H9 (cell line): ENCODE measurements at regions not wholly inside any gene's neighbourhood (a gene's known extent, or its start where the extent isn't known, plus 50 kb on each side); places are given as distances from the start of the nearest gene placed in this dataset.

Experiments used
- DNase-seq: peaks from one replicate; pipeline ENCODE4 v3.0.0-alpha.2; 2017
- H2AFZ ChIP-seq: one replicate; pipeline ENCODE4 v1.6.1; 2013; ENCODE audit warnings: mild to moderate bottlenecking, low read length, control low read depth, moderate library complexity
- H2AK5ac ChIP-seq: 2 replicates; pipeline ENCODE4 v1.6.1; 2013; ENCODE audit warnings: low read length, control low read depth, mixed read lengths; ENCODE audit not compliant: insufficient read length
- H2BK120ac ChIP-seq: one replicate; pipeline ENCODE4 v1.6.1; 2013; ENCODE audit warnings: low read depth, mild to moderate bottlenecking, low read length, control low read depth, inconsistent platforms; ENCODE audit not compliant: poor library complexity, severe bottlenecking
- H2BK12ac ChIP-seq: 2 replicates; pipeline ENCODE4 v1.6.1; 2013; ENCODE audit warnings: low read length, control low read depth, mixed read lengths, low read depth; ENCODE audit not compliant: insufficient read length
- H2BK15ac ChIP-seq: 2 replicates; pipeline ENCODE4 v1.6.1; 2013; ENCODE audit warnings: low read depth, low read length, control low read depth
- H2BK20ac ChIP-seq: one replicate; pipeline ENCODE4 v1.6.1; 2013; ENCODE audit warnings: low read depth, mild to moderate bottlenecking, low read length, control low read depth, inconsistent platforms; ENCODE audit not compliant: poor library complexity, severe bottlenecking
- H2BK5ac ChIP-seq: 2 replicates; pipeline ENCODE4 v1.6.1; 2013; ENCODE audit warnings: low read length, control low read depth, mixed read lengths; ENCODE audit not compliant: insufficient read length
- H3K14ac ChIP-seq: 2 replicates; pipeline ENCODE4 v1.6.1; 2013; ENCODE audit warnings: low read length, control low read depth; ENCODE audit not compliant: insufficient read depth
- H3K18ac ChIP-seq: 2 replicates; pipeline ENCODE4 v1.6.1; 2013; ENCODE audit warnings: low read depth, mild to moderate bottlenecking, mixed read lengths, low read length, control low read depth; ENCODE audit not compliant: insufficient read length
- H3K23ac ChIP-seq: 2 replicates; pipeline ENCODE4 v1.6.1; 2013; ENCODE audit warnings: low read length, control low read depth, mixed read lengths, low read depth; ENCODE audit not compliant: insufficient read length
- H3K23me2 ChIP-seq: 2 replicates; pipeline ENCODE4 v1.6.1; 2013; ENCODE audit warnings: low read depth, mild to moderate bottlenecking, mixed read lengths, low read length, control low read depth; ENCODE audit not compliant: insufficient read length, poor library complexity, severe bottlenecking
- H3K27ac ChIP-seq: 2 replicates; pipeline ENCODE4 v1.5.1; 2013; ENCODE audit warnings: low read length, control low read depth, mixed read lengths, low read depth; ENCODE audit not compliant: insufficient read length
- H3K27me3 ChIP-seq: 2 replicates; pipeline ENCODE4 v1.6.1; 2013; ENCODE audit warnings: low read length, control low read depth, inconsistent platforms; ENCODE audit not compliant: insufficient read depth
- H3K4ac ChIP-seq: 2 replicates; pipeline ENCODE4 v1.6.1; 2013; ENCODE audit warnings: low read depth, mild to moderate bottlenecking, control low read depth, inconsistent platforms, low read length, moderate library complexity
- H3K4me1 ChIP-seq: 2 replicates; pipeline ENCODE4 v1.6.1; 2013; ENCODE audit warnings: low read length, control low read depth, inconsistent platforms; ENCODE audit not compliant: insufficient read depth
- H3K4me2 ChIP-seq: 2 replicates; pipeline ENCODE4 v1.6.1; 2013; ENCODE audit warnings: low read length, control low read depth, mixed read lengths; ENCODE audit not compliant: insufficient read length, insufficient read depth
- H3K56ac ChIP-seq: 2 replicates; pipeline ENCODE4 v1.6.1; 2013; ENCODE audit warnings: low read depth, mild to moderate bottlenecking, mixed read lengths, low read length, control low read depth; ENCODE audit not compliant: insufficient read length
- H3K79me1 ChIP-seq: 2 replicates; pipeline ENCODE4 v1.6.1; 2013; ENCODE audit warnings: low read depth, mild to moderate bottlenecking, moderate library complexity, low read length, control low read depth, inconsistent platforms; ENCODE audit not compliant: insufficient read depth, poor library complexity, severe bottlenecking
- H3K79me2 ChIP-seq: 2 replicates; pipeline ENCODE4 v1.6.1; 2013; ENCODE audit warnings: low read length, control low read depth, inconsistent platforms; ENCODE audit not compliant: insufficient read depth
- H3K9ac ChIP-seq: 2 replicates; pipeline ENCODE4 v1.6.1; 2013; ENCODE audit warnings: low read length, control low read depth, mixed read lengths; ENCODE audit not compliant: insufficient read length; ENCODE audit errors: extremely low read depth
- H3K9me3 ChIP-seq: one replicate; pipeline ENCODE4 v1.6.1; 2013; ENCODE audit warnings: low read depth, low read length, inconsistent platforms; ENCODE audit not compliant: control insufficient read depth
- H3T11ph ChIP-seq: one replicate; pipeline ENCODE4 v1.6.1; 2013; ENCODE audit warnings: mild to moderate bottlenecking, low read length, control low read depth, inconsistent platforms
- H4K20me1 ChIP-seq: one replicate; pipeline ENCODE4 v1.6.1; 2013; ENCODE audit not compliant: control insufficient read depth, insufficient read length, insufficient read depth
- H4K5ac ChIP-seq: 2 replicates; pipeline ENCODE4 v1.6.1; 2013; ENCODE audit warnings: low read depth, mild to moderate bottlenecking, mixed read lengths, low read length, control low read depth; ENCODE audit not compliant: insufficient read length
- H4K8ac ChIP-seq: replicated peaks from 2 replicates; pipeline ENCODE4 v1.6.1; 2013; ENCODE audit warnings: low read length, control low read depth, mixed read lengths, low read depth; ENCODE audit not compliant: insufficient read length
- H4K91ac ChIP-seq: 2 replicates; pipeline ENCODE4 v1.6.1; 2013; ENCODE audit warnings: low read depth, mild to moderate bottlenecking, moderate library complexity, mixed read lengths, low read length, control low read depth; ENCODE audit not compliant: insufficient read length
- H3K27ac Mint-ChIP-seq, 3 experiments: 2 replicates in 2 of 3; 3 replicates in 1 of 3; pipeline ENCODE4 v1.8.0; 2020 to 2021; ENCODE audit warnings: mixed read lengths in 3 of 3, mild to moderate bottlenecking in 1 of 3, moderate library complexity in 1 of 3
- H3K27me3 Mint-ChIP-seq: 2 replicates; pipeline ENCODE4 v1.8.0; 2021; ENCODE audit warnings: low read depth, mild to moderate bottlenecking, moderate library complexity, mixed read lengths
- H3K36me3 Mint-ChIP-seq, 3 experiments: 2 replicates in 2 of 3; 3 replicates in 1 of 3; pipeline ENCODE4 v1.8.0; 2020 to 2021; ENCODE audit warnings: low read depth in 3 of 3, mixed read lengths in 3 of 3; ENCODE audit not compliant: insufficient read depth in 1 of 3
- H3K4me1 Mint-ChIP-seq, 2 experiments: 2 replicates each; pipeline ENCODE4 v1.8.0; 2020; ENCODE audit warnings: mixed read lengths in 2 of 2
- H3K4me3 Mint-ChIP-seq, 2 experiments: 2 replicates in 1 of 2; 3 replicates in 1 of 2; pipeline ENCODE4 v1.8.0; 2020 to 2021; ENCODE audit warnings: mild to moderate bottlenecking in 2 of 2, mixed read lengths in 2 of 2, moderate library complexity in 1 of 2
- H3K9me3 Mint-ChIP-seq, 2 experiments: 2 replicates in 1 of 2; 3 replicates in 1 of 2; pipeline ENCODE4 v1.8.0; 2020; ENCODE audit warnings: mild to moderate bottlenecking in 2 of 2, mixed read lengths in 2 of 2, moderate library complexity in 1 of 2
- WGBS: extraction: QIAGEN DNeasy Blood & Tissue Kit; methylation state at CpG from one replicate; pipeline ENCODE4 v1.1.7; 2013; ENCODE audit warnings: missing lambda C conversion rate, low lambda C conversion rate, mixed read lengths; ENCODE audit not compliant: insufficient read length; ENCODE audit errors: extremely low coverage; 5-methylcytosine and 5-hydroxymethylcytosine counted together
- TF ChIP-seq, protein P1 (sequence below): fragments of 200-600 bp; sonication (generic); conservative IDR thresholded peaks from 3 replicates; pipeline ENCODE4 v1.8.0; 2021; ENCODE audit warnings: antibody characterized with exemption, mild to moderate bottlenecking

DNA sequence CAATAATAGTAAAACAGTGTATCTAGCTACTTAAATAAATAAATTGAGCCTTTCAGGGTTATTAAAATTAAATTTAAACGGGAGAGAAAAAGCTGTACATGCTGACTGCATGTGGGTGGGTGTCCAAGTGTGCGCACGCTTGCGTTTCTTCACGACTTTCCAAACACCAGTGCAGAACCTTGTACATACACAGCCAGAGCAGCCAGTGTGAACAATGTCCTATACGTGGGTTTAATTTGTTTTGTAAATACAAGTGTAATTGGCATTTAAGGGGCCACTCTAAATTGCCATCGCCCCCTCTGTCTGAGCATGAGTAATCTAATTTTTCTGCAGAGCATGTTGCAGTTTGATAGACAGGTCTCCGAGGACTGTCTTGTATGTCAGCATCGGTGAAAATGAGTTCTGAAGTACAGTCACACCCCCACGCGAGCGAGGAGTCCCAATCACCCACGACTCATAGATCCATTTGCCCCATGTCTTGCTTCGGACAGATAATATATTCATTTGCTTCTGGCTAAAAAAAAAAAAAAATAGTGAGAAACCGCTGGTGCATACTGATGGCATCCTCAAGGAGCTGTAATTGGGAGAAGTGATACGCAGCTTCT lies 121.8 kb upstream of the ARRDC4 start:
- no peak overlapping the region for H3K9ac ChIP-seq
- no peak overlapping the region for H3K4me2 ChIP-seq
- no peak overlapping the region for H4K8ac ChIP-seq
- no peak overlapping the region for H3K4ac ChIP-seq
- H3K23ac ChIP-seq: no peak overlapping the region
- Mint-ChIP-seq H3K27ac (no peak overlapping the region), H3K9me3 (no peaks in the 10 kb centered on the region), H3K27me3 (no peaks in the 10 kb centered on the region), H3K36me3 (no peaks in the 10 kb centered on the region), H3K4me1 (no peaks in the 10 kb centered on the region), H3K4me3 (no peak overlapping the region)
- no peaks in the 10 kb centered on the region for H3K23me2 ChIP-seq
- no peaks in the 10 kb centered on the region for H3K79me1 ChIP-seq
- H3K18ac ChIP-seq: no peak overlapping the region
- no peaks in the 10 kb centered on the region for H4K20me1 ChIP-seq
- no peaks in the 10 kb centered on the region for H3K9me3 ChIP-seq
- TF ChIP-seq, protein P1, sequence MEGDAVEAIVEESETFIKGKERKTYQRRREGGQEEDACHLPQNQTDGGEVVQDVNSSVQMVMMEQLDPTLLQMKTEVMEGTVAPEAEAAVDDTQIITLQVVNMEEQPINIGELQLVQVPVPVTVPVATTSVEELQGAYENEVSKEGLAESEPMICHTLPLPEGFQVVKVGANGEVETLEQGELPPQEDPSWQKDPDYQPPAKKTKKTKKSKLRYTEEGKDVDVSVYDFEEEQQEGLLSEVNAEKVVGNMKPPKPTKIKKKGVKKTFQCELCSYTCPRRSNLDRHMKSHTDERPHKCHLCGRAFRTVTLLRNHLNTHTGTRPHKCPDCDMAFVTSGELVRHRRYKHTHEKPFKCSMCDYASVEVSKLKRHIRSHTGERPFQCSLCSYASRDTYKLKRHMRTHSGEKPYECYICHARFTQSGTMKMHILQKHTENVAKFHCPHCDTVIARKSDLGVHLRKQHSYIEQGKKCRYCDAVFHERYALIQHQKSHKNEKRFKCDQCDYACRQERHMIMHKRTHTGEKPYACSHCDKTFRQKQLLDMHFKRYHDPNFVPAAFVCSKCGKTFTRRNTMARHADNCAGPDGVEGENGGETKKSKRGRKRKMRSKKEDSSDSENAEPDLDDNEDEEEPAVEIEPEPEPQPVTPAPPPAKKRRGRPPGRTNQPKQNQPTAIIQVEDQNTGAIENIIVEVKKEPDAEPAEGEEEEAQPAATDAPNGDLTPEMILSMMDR: no peak
- H3K4me1 ChIP-seq: no peaks in the 10 kb centered on the region
- H4K91ac ChIP-seq: no peak overlapping the region
- no peak overlapping the region for H3K14ac ChIP-seq
- H2BK20ac ChIP-seq: no peak overlapping the region
- H4K5ac ChIP-seq: no peak overlapping the region
- H3T11ph ChIP-seq: no peak overlapping the region
- H2BK120ac ChIP-seq: no peak overlapping the region
- no peak overlapping the region for H2BK12ac ChIP-seq
- no peaks in the 10 kb centered on the region for H3K79me2 ChIP-seq
- H2BK15ac ChIP-seq: no peak overlapping the region
- DNase-seq: no peak
- WGBS: no CpG with 5 or more reads among the region's 16 CpGs
- no peak overlapping the region for H2BK5ac ChIP-seq
- H2AFZ ChIP-seq: no peak overlapping the region
- no peaks in the 10 kb centered on the region for H3K27me3 ChIP-seq
- H2AK5ac ChIP-seq: no peak overlapping the region
- H3K27ac ChIP-seq: no peak overlapping the region
- H3K56ac ChIP-seq: no peak overlapping the region
